Fibroblast of skin of left biceps (primary cell): ENCODE measurements at regions not wholly inside any gene's neighbourhood (a gene's known extent, or its start where the extent isn't known, plus 50 kb on each side); places are given as distances from the start of the nearest gene placed in this dataset.
"Not testable (repeated sequence)": the region's sequence is repeated elsewhere in the genome, so short reads cannot be mapped to it uniquely, and the experiment has no call there.

ENCODE experiments used
- DNase-seq, 2 experiments: peaks; one replicate each; pipeline ENCODE4 v3.0.0-alpha.2; 2013; ENCODE audit warnings: low read depth in 2 of 2

GRCh38 chr5:102617191-102618187, 118.7 kb upstream of the SLCO6A1 start:
- DNase-seq = peak; percentile 33 to 35

GRCh38 chr5:102622262-102622661, 123.5 kb upstream of the SLCO6A1 start:
- DNase-seq = peak in 1 of 2 experiments; percentile 24

GRCh38 chr5:102623329-102624065, 124.7 kb upstream of the SLCO6A1 start:
- DNase-seq = no peak

GRCh38 chr5:102624405-102624804, 125.6 kb upstream of the SLCO6A1 start:
- no peak for DNase-seq

GRCh38 chr5:102625468-102625867, 126.7 kb upstream of the SLCO6A1 start:
- DNase-seq = no peak

- no peak for DNase-seq
These were observed 127.1 kb upstream of the SLCO6A1 start for GRCh38 chr5:102625928-102626327.

GRCh38 chr5:102627315-102627714, 127.8 kb upstream of the PAM start:
- peak in 1 of 2 experiments; percentile 19 for DNase-seq

GRCh38 chr5:102628441-102629175, 126.5 kb upstream of the PAM start:
- DNase-seq = no peak

- DNase-seq = no peak
These were observed 125.1 kb upstream of the PAM start for GRCh38 chr5:102629827-102630605.

- not testable (repeated sequence) for DNase-seq
These were observed 119.7 kb upstream of the PAM start for GRCh38 chr5:102635399-102635798.

- no peak for DNase-seq
These were observed 116.8 kb upstream of the PAM start for GRCh38 chr5:102638316-102638715.

GRCh38 chr5:102638912-102639652, 116.0 kb upstream of the PAM start:
- no peak for DNase-seq

- peak; percentile 18 to 23 for DNase-seq
These were observed 105.4 kb upstream of the PAM start for GRCh38 chr5:102649731-102650130.

- no peak for DNase-seq
These were observed 103.6 kb upstream of the PAM start for GRCh38 chr5:102651466-102651865.

GRCh38 chr5:102654559-102655349, 100.4 kb upstream of the PAM start:
- no peak for DNase-seq

GRCh38 chr5:102659151-102659550, 96.0 kb upstream of the PAM start:
- DNase-seq = no peak

- no peak for DNase-seq
These were observed 95.0 kb upstream of the PAM start for GRCh38 chr5:102660111-102660510.

- DNase-seq = peak; percentile 23 to 25
These were observed 91.2 kb upstream of the PAM start for GRCh38 chr5:102663749-102664530.
